HCT116 (cell line): ENCODE measurements at regions not wholly inside any gene's neighbourhood (a gene's known extent, or its start where the extent isn't known, plus 50 kb on each side); places are given as distances from the start of the nearest gene placed in this dataset.

Experiments used
- EGR1 ChIP-seq: IDR thresholded peaks from 2 replicates; pipeline ENCODE4 v1.6.1; 2012; ENCODE audit warnings: low read depth
- EZH2 ChIP-seq: fragments of 200-600 bp; sonication (generic); IDR thresholded peaks from 2 replicates; pipeline ENCODE4 v1.6.1; 2017; ENCODE audit warnings: antibody characterized with exemption, mixed run types
- EZH2phosphoT487 ChIP-seq: fragments of 200-600 bp; IDR thresholded peaks from 2 replicates; pipeline ENCODE4 v1.6.1; 2018; ENCODE audit warnings: antibody characterized with exemption, borderline replicate concordance
- JUND ChIP-seq: IDR thresholded peaks from 2 replicates; pipeline ENCODE4 v1.6.1; 2012
- POLR2A ChIP-seq: IDR thresholded peaks from 2 replicates; pipeline ENCODE4 v1.7.0; 2011; ENCODE audit warnings: borderline replicate concordance; ENCODE audit not compliant: insufficient read depth, insufficient read length; ENCODE audit errors: extremely low read depth
- POLR2AphosphoS5 ChIP-seq: IDR thresholded peaks from 2 replicates; pipeline ENCODE4 v1.6.1; 2011; ENCODE audit warnings: mild to moderate bottlenecking, low read depth, low read length, moderate library complexity
- RAD21 ChIP-seq: IDR thresholded peaks from 2 replicates; pipeline ENCODE4 v1.6.1; 2012; ENCODE audit warnings: low read depth, mild to moderate bottlenecking
- ZFX ChIP-seq: fragments of 450-650 bp; IDR thresholded peaks from 2 replicates; pipeline ENCODE4 v1.6.1; 2017
- ZNF274 ChIP-seq: fragments of 200-500 bp; sonication (Bioruptor generic); IDR thresholded peaks from 2 replicates; pipeline ENCODE4 v1.6.1; 2014; ENCODE audit warnings: mild to moderate bottlenecking, low read depth, low read length, inconsistent platforms
- TF ChIP-seq, protein P1 (sequence below), 3 experiments: fragments of 200-600 bp in 1 of 3; sonication (generic) in 1 of 3; IDR thresholded peaks in 2 of 3; conservative IDR thresholded peaks in 1 of 3; 2 replicates each; pipeline ENCODE4 v1.5.1; 2012 to 2017; ENCODE audit warnings: low read depth in 2 of 3, low read length in 2 of 3, antibody characterized with exemption in 1 of 3, borderline replicate concordance in 1 of 3, control low read depth in 1 of 3, mild to moderate bottlenecking in 1 of 3, mixed read lengths in 1 of 3, mixed run types in 1 of 3, moderate library complexity in 1 of 3; ENCODE audit not compliant: insufficient read depth in 1 of 3
- TF ChIP-seq, protein P2 (sequence below): IDR thresholded peaks from 2 replicates; pipeline ENCODE4 v1.6.1; 2012
- TF ChIP-seq, protein P3 (sequence below): IDR thresholded peaks from 2 replicates; pipeline ENCODE4 v1.6.1; 2011; ENCODE audit warnings: mild to moderate bottlenecking, low read length, moderate library complexity; ENCODE audit not compliant: insufficient replicate concordance; ENCODE audit errors: extremely low read depth

DNA sequence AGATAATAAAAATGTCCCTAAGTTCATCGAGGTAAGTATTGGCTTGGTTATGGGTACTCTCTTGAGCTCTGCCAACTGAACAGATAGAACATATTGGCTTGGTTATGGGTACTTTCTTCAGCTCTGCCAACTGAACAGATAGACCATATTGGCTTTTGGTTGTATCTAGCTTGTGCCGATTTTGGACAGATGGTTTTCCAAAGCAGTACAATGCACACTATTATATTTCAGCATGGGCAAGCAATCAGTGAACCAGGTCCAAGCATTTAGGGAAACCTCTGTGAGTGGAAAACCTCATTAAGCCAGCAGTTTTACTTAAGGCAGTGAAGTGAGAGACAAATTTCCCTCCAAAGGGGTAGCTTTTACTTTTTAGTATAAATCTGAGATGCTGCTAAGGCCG, 1440.5 kb upstream of the SPRY2 start:
- TF ChIP-seq, protein P1, sequence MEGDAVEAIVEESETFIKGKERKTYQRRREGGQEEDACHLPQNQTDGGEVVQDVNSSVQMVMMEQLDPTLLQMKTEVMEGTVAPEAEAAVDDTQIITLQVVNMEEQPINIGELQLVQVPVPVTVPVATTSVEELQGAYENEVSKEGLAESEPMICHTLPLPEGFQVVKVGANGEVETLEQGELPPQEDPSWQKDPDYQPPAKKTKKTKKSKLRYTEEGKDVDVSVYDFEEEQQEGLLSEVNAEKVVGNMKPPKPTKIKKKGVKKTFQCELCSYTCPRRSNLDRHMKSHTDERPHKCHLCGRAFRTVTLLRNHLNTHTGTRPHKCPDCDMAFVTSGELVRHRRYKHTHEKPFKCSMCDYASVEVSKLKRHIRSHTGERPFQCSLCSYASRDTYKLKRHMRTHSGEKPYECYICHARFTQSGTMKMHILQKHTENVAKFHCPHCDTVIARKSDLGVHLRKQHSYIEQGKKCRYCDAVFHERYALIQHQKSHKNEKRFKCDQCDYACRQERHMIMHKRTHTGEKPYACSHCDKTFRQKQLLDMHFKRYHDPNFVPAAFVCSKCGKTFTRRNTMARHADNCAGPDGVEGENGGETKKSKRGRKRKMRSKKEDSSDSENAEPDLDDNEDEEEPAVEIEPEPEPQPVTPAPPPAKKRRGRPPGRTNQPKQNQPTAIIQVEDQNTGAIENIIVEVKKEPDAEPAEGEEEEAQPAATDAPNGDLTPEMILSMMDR (IDR thresholded peaks at IDR 0.05 in 2 of 3, conservative IDR thresholded peaks at IDR 0.05 in 1 of 3; ENCODE audit: borderline replicate concordance in 1 of 3, insufficient read depth in 1 of 3, low read depth in 2 of 3, low read length in 2 of 3), result no peak
- TF ChIP-seq POLR2A, result no peak
- TF ChIP-seq, protein P2, sequence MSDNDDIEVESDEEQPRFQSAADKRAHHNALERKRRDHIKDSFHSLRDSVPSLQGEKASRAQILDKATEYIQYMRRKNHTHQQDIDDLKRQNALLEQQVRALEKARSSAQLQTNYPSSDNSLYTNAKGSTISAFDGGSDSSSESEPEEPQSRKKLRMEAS, result no peak
- TF ChIP-seq POLR2AphosphoS5, result no peak
- TF ChIP-seq ZFX, result no peak
- no peak for TF ChIP-seq JUND
- TF ChIP-seq, protein P3, sequence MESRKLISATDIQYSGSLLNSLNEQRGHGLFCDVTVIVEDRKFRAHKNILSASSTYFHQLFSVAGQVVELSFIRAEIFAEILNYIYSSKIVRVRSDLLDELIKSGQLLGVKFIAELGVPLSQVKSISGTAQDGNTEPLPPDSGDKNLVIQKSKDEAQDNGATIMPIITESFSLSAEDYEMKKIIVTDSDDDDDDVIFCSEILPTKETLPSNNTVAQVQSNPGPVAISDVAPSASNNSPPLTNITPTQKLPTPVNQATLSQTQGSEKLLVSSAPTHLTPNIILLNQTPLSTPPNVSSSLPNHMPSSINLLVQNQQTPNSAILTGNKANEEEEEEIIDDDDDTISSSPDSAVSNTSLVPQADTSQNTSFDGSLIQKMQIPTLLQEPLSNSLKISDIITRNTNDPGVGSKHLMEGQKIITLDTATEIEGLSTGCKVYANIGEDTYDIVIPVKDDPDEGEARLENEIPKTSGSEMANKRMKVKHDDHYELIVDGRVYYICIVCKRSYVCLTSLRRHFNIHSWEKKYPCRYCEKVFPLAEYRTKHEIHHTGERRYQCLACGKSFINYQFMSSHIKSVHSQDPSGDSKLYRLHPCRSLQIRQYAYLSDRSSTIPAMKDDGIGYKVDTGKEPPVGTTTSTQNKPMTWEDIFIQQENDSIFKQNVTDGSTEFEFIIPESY, result no peak
- no peak for TF ChIP-seq ZNF274
- TF ChIP-seq EZH2phosphoT487, result no peak
- TF ChIP-seq RAD21, result no peak
- no peak for TF ChIP-seq EZH2
- TF ChIP-seq EGR1, result no peak
